B cell (primary cell): ENCODE measurements at regions not wholly inside any gene's neighbourhood (a gene's known extent, or its start where the extent isn't known, plus 50 kb on each side); places are given as distances from the start of the nearest gene placed in this dataset.

ENCODE experiments used
- ATAC-seq: fragments of 200-7000 bp; cut with Tn5 transposase; one replicate; pipeline ENCODE4 v1.10.0; 2021; ENCODE audit warnings: low read depth, mild to moderate bottlenecking, moderate number of reproducible peaks, moderate library complexity
- CTCF ChIA-PET: fragments of 350-600 bp; sonication (Branson Sonifier 250); formaldehyde crosslinking; loops from one replicate; lab custom pipeline; 2021; ENCODE audit warnings: antibody characterized with exemption, inconsistent platforms; lab: Charles Lee
- POLR2A ChIA-PET: fragments of 350-600 bp; sonication (Branson Sonifier 250); formaldehyde crosslinking; loops from one replicate; lab custom pipeline; 2021; ENCODE audit warnings: antibody characterized with exemption; lab: Charles Lee
- DNase-seq: peaks from one replicate; pipeline ENCODE4 v3.0.0; 2013
- H2AFZ ChIP-seq: 2 replicates; pipeline ENCODE4 v1.6.1; 2012; ENCODE audit warnings: mild to moderate bottlenecking, low read depth, low read length; ENCODE audit not compliant: insufficient read depth, poor library complexity, severe bottlenecking
- H3K27ac ChIP-seq, 2 donors: 1 replicate in 1 of 2; 2 replicates in 1 of 2; pipeline ENCODE4 v1.5.1; 2012 to 2013; ENCODE audit warnings: low read length in 2 of 2, mild to moderate bottlenecking in 2 of 2, moderate library complexity in 1 of 2
- H3K27me3 ChIP-seq, 4 experiments: fragments of 200-600 bp in 1 of 4; sonication (generic) in 1 of 4; replicated peaks in 1 of 4; 1 replicate in 2 of 4; 2 replicates in 2 of 4; pipeline versions ENCODE4 v1.6.1 to v1.7.0; 2013 to 2016; ENCODE audit warnings: low read length in 3 of 4, mild to moderate bottlenecking in 2 of 4, mixed read lengths in 1 of 4, moderate library complexity in 1 of 4; ENCODE audit not compliant: insufficient read depth in 4 of 4, control insufficient read depth in 3 of 4; ENCODE audit errors: control extremely low read depth in 1 of 4
- H3K36me3 ChIP-seq, 2 experiments: replicated peaks in 1 of 2; 1 replicate in 1 of 2; 2 replicates in 1 of 2; pipeline versions ENCODE4 v1.6.1 to v1.7.1; 2013; ENCODE audit warnings: low read length in 1 of 2; ENCODE audit not compliant: insufficient read depth in 2 of 2, control insufficient read depth in 1 of 2; ENCODE audit errors: control extremely low read depth in 1 of 2, extremely low read depth in 1 of 2
- H3K4me1 ChIP-seq, 2 donors: fragments of 200-600 bp in 1 of 2; sonication (generic) in 1 of 2; 1 replicate in 1 of 2; 2 replicates in 1 of 2; pipeline versions ENCODE4 v1.5.1 to v1.6.1; 2013 to 2017; ENCODE audit warnings: low read length in 2 of 2; ENCODE audit not compliant: control insufficient read depth in 2 of 2, insufficient read depth in 2 of 2
- H3K4me2 ChIP-seq: replicated peaks from 2 replicates; pipeline ENCODE3; 2012; ENCODE audit warnings: mild to moderate bottlenecking, low read depth, low read length; ENCODE audit not compliant: poor library complexity, severe bottlenecking
- H3K4me3 ChIP-seq, 5 experiments: fragments of 200-600 bp in 1 of 5; sonication (generic) in 1 of 5; 1 replicate in 3 of 5; 2 replicates in 2 of 5; pipeline versions ENCODE4 v1.5.1 to v1.7.0; 2011 to 2016; ENCODE audit warnings: low read length in 4 of 5, mild to moderate bottlenecking in 4 of 5, low read depth in 2 of 5, control low read depth in 1 of 5, moderate library complexity in 1 of 5; ENCODE audit not compliant: insufficient read depth in 1 of 5; ENCODE audit errors: control extremely low read depth in 1 of 5, extremely low read depth in 1 of 5
- H3K79me2 ChIP-seq: fragments of 200-600 bp; sonication (generic); one replicate; pipeline ENCODE4 v1.6.0; 2016; ENCODE audit warnings: low read length; ENCODE audit not compliant: control insufficient read depth, insufficient read depth
- H3K9ac ChIP-seq: fragments of 200-600 bp; sonication (generic); 2 replicates; pipeline ENCODE4 v1.6.1; 2017; ENCODE audit warnings: mild to moderate bottlenecking, low read length, moderate library complexity
- H3K9me3 ChIP-seq, 3 donors: one replicate each; pipeline versions ENCODE4 v1.6.1 to v1.7.1; 2013; ENCODE audit warnings: low read length in 2 of 3; ENCODE audit not compliant: control insufficient read depth in 2 of 3, insufficient read depth in 1 of 3; ENCODE audit errors: control extremely low read depth in 1 of 3
- H4K20me1 ChIP-seq: 2 replicates; pipeline ENCODE4 v1.6.0; 2012; ENCODE audit warnings: mild to moderate bottlenecking, low read length; ENCODE audit not compliant: insufficient read depth, control insufficient read depth, poor library complexity, severe bottlenecking
- H3K27ac Mint-ChIP-seq: one replicate; pipeline ENCODE4 v1.8.0; 2021; ENCODE audit warnings: mixed read lengths
- H3K27me3 Mint-ChIP-seq: one replicate; pipeline ENCODE4 v1.8.0; 2021; ENCODE audit warnings: mixed read lengths
- H3K4me1 Mint-ChIP-seq: one replicate; pipeline ENCODE4 v1.8.0; 2021; ENCODE audit warnings: mixed read lengths
- H3K4me3 Mint-ChIP-seq: one replicate; pipeline ENCODE4 v1.8.0; 2021; ENCODE audit warnings: mixed read lengths
- H3K9me3 Mint-ChIP-seq: one replicate; pipeline ENCODE4 v1.8.0; 2022; ENCODE audit warnings: mixed read lengths; ENCODE audit not compliant: insufficient read depth
- EZH2 ChIP-seq: IDR thresholded peaks from 2 replicates; pipeline ENCODE4 v1.6.1; 2012; ENCODE audit warnings: borderline replicate concordance, low read depth, mild to moderate bottlenecking, moderate library complexity, low read length; ENCODE audit not compliant: insufficient read depth, poor library complexity, severe bottlenecking
- whole genome bisulfite sequencing: methylation state at CpG from one replicate; pipeline ENCODE4 v1.1.5; 2013; ENCODE audit warnings: missing lambda C conversion rate; ENCODE audit not compliant: insufficient coverage; 5-methylcytosine and 5-hydroxymethylcytosine counted together
- intact Hi-C: fragments of 100-400 bp; cut with micrococcal nuclease; formaldehyde crosslinking; loops from one replicate; pipeline ENCODE4 v1.10.0; 2022
- TF ChIP-seq, protein P1 (sequence below): fragments of 200-600 bp; IDR thresholded peaks from one replicate; pipeline ENCODE4 v1.8.0; 2022; ENCODE audit warnings: antibody characterized with exemption, mild to moderate bottlenecking

DNA sequence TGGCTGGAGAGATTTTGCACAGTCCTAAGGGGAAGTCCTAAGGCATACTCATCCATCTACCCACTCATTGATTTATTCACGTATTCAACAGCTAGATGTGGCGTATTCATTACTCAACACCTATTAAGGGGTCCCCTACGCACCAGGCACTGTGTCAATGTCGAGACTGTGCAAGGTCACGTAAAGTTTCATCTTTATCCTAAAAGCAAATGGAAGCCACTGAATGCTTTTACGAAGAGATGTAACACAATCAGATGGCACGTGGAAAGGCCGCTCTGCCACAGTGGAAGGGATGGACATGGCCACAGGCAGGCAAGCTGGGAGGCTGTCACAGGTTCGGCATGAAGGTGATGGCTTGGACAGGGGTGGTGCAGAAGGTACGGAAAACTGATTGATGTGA is 66.3 kb upstream of the ZBTB18 start:
- peaks cover 0 to 5% (median 0%) of the 10 kb centered on the region in 4 experiments for H3K27me3 ChIP-seq
- CTCF ChIA-PET: no interaction called here
- no peaks in the 10 kb centered on the region for H3K4me1 ChIP-seq
- no peaks in the 10 kb centered on the region for H3K9me3 Mint-ChIP-seq
- H3K27ac Mint-ChIP-seq: no peak overlapping the region
- H3K4me3 ChIP-seq: no peak overlapping the region
- H3K27me3 Mint-ChIP-seq: peaks cover 19% of the 10 kb centered on the region
- no peaks in the 10 kb centered on the region for H4K20me1 ChIP-seq
- WGBS: 94% methylated on average over 10 of the region's 10 CpGs
- POLR2A ChIA-PET: no interaction called here
- H3K36me3 ChIP-seq: no peaks in the 10 kb centered on the region
- TF ChIP-seq, protein P1, sequence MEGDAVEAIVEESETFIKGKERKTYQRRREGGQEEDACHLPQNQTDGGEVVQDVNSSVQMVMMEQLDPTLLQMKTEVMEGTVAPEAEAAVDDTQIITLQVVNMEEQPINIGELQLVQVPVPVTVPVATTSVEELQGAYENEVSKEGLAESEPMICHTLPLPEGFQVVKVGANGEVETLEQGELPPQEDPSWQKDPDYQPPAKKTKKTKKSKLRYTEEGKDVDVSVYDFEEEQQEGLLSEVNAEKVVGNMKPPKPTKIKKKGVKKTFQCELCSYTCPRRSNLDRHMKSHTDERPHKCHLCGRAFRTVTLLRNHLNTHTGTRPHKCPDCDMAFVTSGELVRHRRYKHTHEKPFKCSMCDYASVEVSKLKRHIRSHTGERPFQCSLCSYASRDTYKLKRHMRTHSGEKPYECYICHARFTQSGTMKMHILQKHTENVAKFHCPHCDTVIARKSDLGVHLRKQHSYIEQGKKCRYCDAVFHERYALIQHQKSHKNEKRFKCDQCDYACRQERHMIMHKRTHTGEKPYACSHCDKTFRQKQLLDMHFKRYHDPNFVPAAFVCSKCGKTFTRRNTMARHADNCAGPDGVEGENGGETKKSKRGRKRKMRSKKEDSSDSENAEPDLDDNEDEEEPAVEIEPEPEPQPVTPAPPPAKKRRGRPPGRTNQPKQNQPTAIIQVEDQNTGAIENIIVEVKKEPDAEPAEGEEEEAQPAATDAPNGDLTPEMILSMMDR: no peak
- no peak for TF ChIP-seq EZH2
- ATAC-seq (no peak), DNase-seq (no peak)
- H3K4me3 Mint-ChIP-seq: no peak overlapping the region
- intact Hi-C loops: no loop called here
- H3K4me1 Mint-ChIP-seq: no peaks in the 10 kb centered on the region
- H3K27ac ChIP-seq: no peak overlapping the region
- no peak overlapping the region for H3K9ac ChIP-seq
- no peaks in the 10 kb centered on the region for H3K79me2 ChIP-seq
- peaks cover 0 to 9% (median 0%) of the 10 kb centered on the region in 3 donors for H3K9me3 ChIP-seq
- no peak overlapping the region for H2AFZ ChIP-seq
- no peak overlapping the region for H3K4me2 ChIP-seq

DNA sequence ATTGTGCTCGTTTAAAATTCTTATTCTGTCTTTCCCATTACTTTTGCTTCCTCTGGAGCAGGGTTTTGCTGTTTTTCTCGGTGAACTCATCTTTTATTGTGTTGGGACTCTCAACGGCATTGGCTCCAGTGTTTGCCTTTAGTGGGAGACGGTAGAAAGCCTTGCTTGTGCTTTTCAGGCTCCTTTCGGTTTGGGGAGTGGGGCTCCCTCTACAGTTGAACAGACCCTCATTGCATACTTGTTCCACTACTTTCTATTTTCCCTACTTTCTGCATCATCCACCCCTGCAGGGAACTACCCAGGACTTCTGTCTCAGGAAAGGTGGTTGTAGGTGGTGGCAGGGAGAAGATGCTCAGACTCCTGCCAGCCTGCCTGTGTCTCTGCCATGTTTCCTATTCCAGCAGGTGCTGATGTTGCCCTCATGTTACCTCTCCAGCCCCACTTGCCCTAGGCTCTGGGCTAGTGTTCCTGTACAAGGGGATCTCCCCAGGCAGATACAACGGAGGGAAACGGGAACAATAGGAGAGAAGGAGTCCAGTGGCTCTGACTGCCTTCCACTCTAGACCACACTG is 68.5 kb upstream of the ZBTB18 start:
- Histone ChIP-seq H3K79me2 (no peaks in the 10 kb centered on the region), H4K20me1 (no peaks in the 10 kb centered on the region), H3K4me2 (no peak overlapping the region), H3K36me3 (no peaks in the 10 kb centered on the region), H2AFZ (no peak overlapping the region), H3K4me1 (no peaks in the 10 kb centered on the region), H3K4me3 (no peak overlapping the region), H3K9ac (no peak overlapping the region), H3K27ac (no peak overlapping the region), H3K9me3 (peaks cover 0 to 5% (median 0%) of the 10 kb centered on the region in 3 donors), H3K27me3 (peaks cover 0 to 5% (median 0%) of the 10 kb centered on the region in 4 experiments)
- POLR2A ChIA-PET: no interaction called here
- no peak overlapping the region for H3K27ac Mint-ChIP-seq
- no peaks in the 10 kb centered on the region for H3K4me1 Mint-ChIP-seq
- no peak for TF ChIP-seq EZH2
- TF ChIP-seq, protein P1: no peak
- DNase-seq: no peak
- CTCF ChIA-PET: no interaction called here
- intact Hi-C loops: no loop called here
- H3K4me3 Mint-ChIP-seq: no peak overlapping the region
- H3K27me3 Mint-ChIP-seq: peaks cover 23% of the 10 kb centered on the region
- ATAC-seq: no peak
- 88% methylated on average over 5 of the region's 7 CpGs for WGBS
- H3K9me3 Mint-ChIP-seq: no peaks in the 10 kb centered on the region
